SU-DHL-6 (cell line): ENCODE measurements at regions not wholly inside any gene's neighbourhood (a gene's known extent, or its start where the extent isn't known, plus 50 kb on each side); places are given as distances from the start of the nearest gene placed in this dataset.

Source experiments
- EZH2phosphoT487 ChIP-seq: fragments of 200-600 bp; sonication (generic), shearing (Covaris generic); conservative IDR thresholded peaks from 2 replicates; pipeline ENCODE4 v1.6.1; 2018; ENCODE audit warnings: mild to moderate bottlenecking, antibody characterized with exemption, low read length, moderate library complexity, mixed read lengths
- TF ChIP-seq, protein P1 (sequence below): fragments of 200-600 bp; sonication (generic); IDR thresholded peaks from one replicate; pipeline ENCODE4 v1.5.1; 2017; ENCODE audit warnings: antibody characterized with exemption, mild to moderate bottlenecking, low read length, moderate library complexity; ENCODE audit not compliant: insufficient read depth, poor library complexity, severe bottlenecking

DNA sequence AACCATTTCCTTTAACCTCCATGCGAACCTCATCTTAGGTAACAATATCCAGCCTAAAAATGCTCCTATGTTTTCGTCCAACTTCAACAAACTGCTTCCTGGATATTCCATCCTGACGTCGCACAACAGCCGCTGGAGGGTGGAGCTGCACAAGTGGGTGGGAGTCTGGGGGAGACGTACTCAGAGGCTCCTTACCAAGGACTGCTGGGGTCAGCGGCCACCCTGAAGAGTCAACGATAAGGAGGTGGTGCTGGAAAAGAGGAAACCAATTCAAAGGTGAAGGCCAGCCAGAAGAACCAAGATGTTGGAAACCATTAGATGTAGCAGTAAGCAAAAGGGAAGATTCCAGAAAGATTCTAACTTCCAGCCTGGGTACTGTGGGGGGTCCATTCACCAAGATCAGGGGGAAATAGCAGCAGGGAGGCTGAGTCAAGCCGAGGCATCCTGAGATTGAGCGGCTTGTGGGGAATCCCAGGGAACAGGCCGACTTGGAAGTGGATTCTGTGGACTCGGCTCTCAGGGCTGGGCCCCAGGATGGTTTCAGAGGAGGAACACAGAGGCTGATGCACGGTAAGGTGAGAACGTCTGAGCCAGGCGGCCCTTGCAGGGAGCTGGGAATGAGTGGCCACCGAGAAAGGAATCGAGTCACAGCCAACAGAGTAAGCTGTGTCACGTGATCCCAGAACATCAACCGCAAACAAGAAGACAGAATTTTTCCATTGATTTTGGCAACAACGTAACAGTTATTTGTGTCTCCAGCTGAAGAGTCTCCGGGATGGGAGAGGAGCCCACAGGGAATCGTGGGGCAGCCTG, 375.7 kb downstream of the NPHP4 start:
- no peak for TF ChIP-seq EZH2phosphoT487
- TF ChIP-seq, protein P1, sequence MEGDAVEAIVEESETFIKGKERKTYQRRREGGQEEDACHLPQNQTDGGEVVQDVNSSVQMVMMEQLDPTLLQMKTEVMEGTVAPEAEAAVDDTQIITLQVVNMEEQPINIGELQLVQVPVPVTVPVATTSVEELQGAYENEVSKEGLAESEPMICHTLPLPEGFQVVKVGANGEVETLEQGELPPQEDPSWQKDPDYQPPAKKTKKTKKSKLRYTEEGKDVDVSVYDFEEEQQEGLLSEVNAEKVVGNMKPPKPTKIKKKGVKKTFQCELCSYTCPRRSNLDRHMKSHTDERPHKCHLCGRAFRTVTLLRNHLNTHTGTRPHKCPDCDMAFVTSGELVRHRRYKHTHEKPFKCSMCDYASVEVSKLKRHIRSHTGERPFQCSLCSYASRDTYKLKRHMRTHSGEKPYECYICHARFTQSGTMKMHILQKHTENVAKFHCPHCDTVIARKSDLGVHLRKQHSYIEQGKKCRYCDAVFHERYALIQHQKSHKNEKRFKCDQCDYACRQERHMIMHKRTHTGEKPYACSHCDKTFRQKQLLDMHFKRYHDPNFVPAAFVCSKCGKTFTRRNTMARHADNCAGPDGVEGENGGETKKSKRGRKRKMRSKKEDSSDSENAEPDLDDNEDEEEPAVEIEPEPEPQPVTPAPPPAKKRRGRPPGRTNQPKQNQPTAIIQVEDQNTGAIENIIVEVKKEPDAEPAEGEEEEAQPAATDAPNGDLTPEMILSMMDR, result no peak
